SK-N-SH treated with all-trans-retinoic acid at 6 μM for 48 hours (cell line): ENCODE measurements at regions not wholly inside any gene's neighbourhood (a gene's known extent, or its start where the extent isn't known, plus 50 kb on each side); places are given as distances from the start of the nearest gene placed in this dataset.

Experiments
- ATAC-seq: fragments of 200-7000 bp; cut with Tn5 transposase; 3 replicates; pipeline ENCODE4 v1.9.1; 2020; ENCODE audit warnings: mild to moderate bottlenecking, moderate library complexity
- ARNTL ChIP-seq: fragments of 450-650 bp; formaldehyde crosslinking; IDR thresholded peaks from 2 replicates; pipeline ENCODE4 v1.5.0; 2020; ENCODE audit warnings: low read depth, mild to moderate bottlenecking, moderate library complexity, borderline replicate concordance
- BACH2 ChIP-seq: fragments of 250-450 bp; sonication (Bioruptor Pico); IDR thresholded peaks from 2 replicates; pipeline ENCODE4 v1.9.0; 2021; ENCODE audit warnings: mild to moderate bottlenecking, borderline replicate concordance
- CSDC2 ChIP-seq: fragments of 250-450 bp; sonication (Bioruptor Pico); IDR thresholded peaks from 2 replicates; pipeline ENCODE4 v1.5.0; 2020; ENCODE audit warnings: mild to moderate bottlenecking, moderate library complexity
- GLIS3 ChIP-seq: fragments of 250-450 bp; sonication (Bioruptor Pico); IDR thresholded peaks from 2 replicates; pipeline ENCODE4 v1.5.0; 2020; ENCODE audit warnings: mild to moderate bottlenecking, moderate library complexity
- ISL1 ChIP-seq: fragments of 250-450 bp; sonication (Bioruptor Pico); IDR thresholded peaks from 2 replicates; pipeline ENCODE4 v2.1.2; 2022; ENCODE audit warnings: mild to moderate bottlenecking, moderate library complexity
- PATZ1 ChIP-seq: fragments of 250-450 bp; sonication (Bioruptor Pico); IDR thresholded peaks from 2 replicates; pipeline ENCODE4 v1.8.0; 2020; ENCODE audit warnings: mild to moderate bottlenecking, moderate library complexity, borderline replicate concordance
- PPARA ChIP-seq: fragments of 250-450 bp; sonication (Bioruptor Pico); IDR thresholded peaks from 2 replicates; pipeline ENCODE4 v1.5.0; 2020; ENCODE audit warnings: mild to moderate bottlenecking, borderline replicate concordance
- RARB ChIP-seq: fragments of 250-450 bp; sonication (Bioruptor Pico); IDR thresholded peaks from 2 replicates; pipeline ENCODE4 v1.8.0; 2021; ENCODE audit warnings: mild to moderate bottlenecking, moderate library complexity
- SNAI2 ChIP-seq: fragments of 250-450 bp; sonication (Bioruptor Pico); IDR thresholded peaks from 2 replicates; pipeline ENCODE4 v1.5.0; 2020; ENCODE audit warnings: mild to moderate bottlenecking, moderate library complexity
- TCF4 ChIP-seq: fragments of 250-450 bp; sonication (Bioruptor Pico); IDR thresholded peaks from 2 replicates; pipeline ENCODE4 v1.8.0; 2021; ENCODE audit warnings: mild to moderate bottlenecking, moderate library complexity, borderline replicate concordance
- TOX ChIP-seq: fragments of 250-450 bp; sonication (Bioruptor Pico); IDR thresholded peaks from 2 replicates; pipeline ENCODE4 v1.8.0; 2021; ENCODE audit warnings: mild to moderate bottlenecking, moderate library complexity, borderline replicate concordance
- ZC3H10 ChIP-seq: fragments of 250-450 bp; sonication (Bioruptor Pico); IDR thresholded peaks from 2 replicates; pipeline ENCODE4 v1.5.1; 2021; ENCODE audit warnings: mild to moderate bottlenecking, moderate library complexity
- ZFP3 ChIP-seq: fragments of 250-450 bp; sonication (Bioruptor Pico); IDR thresholded peaks from 2 replicates; pipeline ENCODE4 v1.5.0; 2020; ENCODE audit warnings: mild to moderate bottlenecking, moderate library complexity
- ZFP30 ChIP-seq: fragments of 450-650 bp; formaldehyde crosslinking; IDR thresholded peaks from 2 replicates; pipeline ENCODE4 v1.5.0; 2022; ENCODE audit warnings: mild to moderate bottlenecking, moderate library complexity
- ZNF565 ChIP-seq: fragments of 450-650 bp; formaldehyde crosslinking; conservative IDR thresholded peaks from 2 replicates; pipeline ENCODE4 v1.5.0; 2020; ENCODE audit warnings: low read depth, mild to moderate bottlenecking, moderate library complexity
- ZNF70 ChIP-seq: fragments of 450-650 bp; formaldehyde crosslinking; IDR thresholded peaks from 2 replicates; pipeline ENCODE4 v1.5.0; 2020; ENCODE audit warnings: mild to moderate bottlenecking, moderate library complexity
- ZNF8 ChIP-seq: fragments of 450-650 bp; formaldehyde crosslinking; IDR thresholded peaks from 2 replicates; pipeline ENCODE4 v1.5.0; 2020; ENCODE audit warnings: mild to moderate bottlenecking, moderate library complexity
- TF ChIP-seq, protein P1 (sequence below): fragments of 250-450 bp; sonication (Bioruptor Pico); IDR thresholded peaks from 2 replicates; pipeline ENCODE4 v1.5.1; 2020; ENCODE audit warnings: low read depth, mild to moderate bottlenecking, moderate library complexity
- TF ChIP-seq, protein P2 (sequence below): fragments of 250-450 bp; sonication (Bioruptor Pico); IDR thresholded peaks from 2 replicates; pipeline ENCODE4 v1.5.0; 2020; ENCODE audit warnings: mild to moderate bottlenecking, moderate library complexity
- TF ChIP-seq, protein P3 (sequence below): fragments of 250-450 bp; sonication (Bioruptor Pico); IDR thresholded peaks from 2 replicates; pipeline ENCODE4 v1.8.0; 2021; ENCODE audit warnings: low read depth, mild to moderate bottlenecking, moderate library complexity, borderline replicate concordance

GRCh38 chr16:87086575-87086974, 230.6 kb downstream of the C16orf95 start:
- no peak for ATAC-seq
- TF ChIP-seq, protein P1, sequence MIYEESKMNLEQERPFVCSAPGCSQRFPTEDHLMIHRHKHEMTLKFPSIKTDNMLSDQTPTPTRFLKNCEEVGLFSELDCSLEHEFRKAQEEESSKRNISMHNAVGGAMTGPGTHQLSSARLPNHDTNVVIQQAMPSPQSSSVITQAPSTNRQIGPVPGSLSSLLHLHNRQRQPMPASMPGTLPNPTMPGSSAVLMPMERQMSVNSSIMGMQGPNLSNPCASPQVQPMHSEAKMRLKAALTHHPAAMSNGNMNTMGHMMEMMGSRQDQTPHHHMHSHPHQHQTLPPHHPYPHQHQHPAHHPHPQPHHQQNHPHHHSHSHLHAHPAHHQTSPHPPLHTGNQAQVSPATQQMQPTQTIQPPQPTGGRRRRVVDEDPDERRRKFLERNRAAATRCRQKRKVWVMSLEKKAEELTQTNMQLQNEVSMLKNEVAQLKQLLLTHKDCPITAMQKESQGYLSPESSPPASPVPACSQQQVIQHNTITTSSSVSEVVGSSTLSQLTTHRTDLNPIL (CRISPR knock-in tag), result no peak
- no peak for TF ChIP-seq ZNF565
- TF ChIP-seq TCF4 (CRISPR knock-in tag), result no peak
- TF ChIP-seq ZFP30 (CRISPR knock-in tag), result no peak

GRCh38 chr16:87092958-87093357, 224.2 kb downstream of the C16orf95 start:
- TF ChIP-seq, protein P2, sequence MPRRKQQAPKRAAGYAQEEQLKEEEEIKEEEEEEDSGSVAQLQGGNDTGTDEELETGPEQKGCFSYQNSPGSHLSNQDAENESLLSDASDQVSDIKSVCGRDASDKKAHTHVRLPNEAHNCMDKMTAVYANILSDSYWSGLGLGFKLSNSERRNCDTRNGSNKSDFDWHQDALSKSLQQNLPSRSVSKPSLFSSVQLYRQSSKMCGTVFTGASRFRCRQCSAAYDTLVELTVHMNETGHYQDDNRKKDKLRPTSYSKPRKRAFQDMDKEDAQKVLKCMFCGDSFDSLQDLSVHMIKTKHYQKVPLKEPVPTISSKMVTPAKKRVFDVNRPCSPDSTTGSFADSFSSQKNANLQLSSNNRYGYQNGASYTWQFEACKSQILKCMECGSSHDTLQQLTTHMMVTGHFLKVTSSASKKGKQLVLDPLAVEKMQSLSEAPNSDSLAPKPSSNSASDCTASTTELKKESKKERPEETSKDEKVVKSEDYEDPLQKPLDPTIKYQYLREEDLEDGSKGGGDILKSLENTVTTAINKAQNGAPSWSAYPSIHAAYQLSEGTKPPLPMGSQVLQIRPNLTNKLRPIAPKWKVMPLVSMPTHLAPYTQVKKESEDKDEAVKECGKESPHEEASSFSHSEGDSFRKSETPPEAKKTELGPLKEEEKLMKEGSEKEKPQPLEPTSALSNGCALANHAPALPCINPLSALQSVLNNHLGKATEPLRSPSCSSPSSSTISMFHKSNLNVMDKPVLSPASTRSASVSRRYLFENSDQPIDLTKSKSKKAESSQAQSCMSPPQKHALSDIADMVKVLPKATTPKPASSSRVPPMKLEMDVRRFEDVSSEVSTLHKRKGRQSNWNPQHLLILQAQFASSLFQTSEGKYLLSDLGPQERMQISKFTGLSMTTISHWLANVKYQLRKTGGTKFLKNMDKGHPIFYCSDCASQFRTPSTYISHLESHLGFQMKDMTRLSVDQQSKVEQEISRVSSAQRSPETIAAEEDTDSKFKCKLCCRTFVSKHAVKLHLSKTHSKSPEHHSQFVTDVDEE (CRISPR knock-in tag), result no peak
- TF ChIP-seq PPARA (CRISPR knock-in tag) (no peak), TCF4 (CRISPR knock-in tag) (no peak), PATZ1 (no peak), TOX (CRISPR knock-in tag) (no peak), ZNF70 (CRISPR knock-in tag) (no peak), ISL1 (CRISPR knock-in tag) (no peak), ZC3H10 (CRISPR knock-in tag) (no peak), BACH2 (CRISPR knock-in tag) (no peak), ZFP30 (CRISPR knock-in tag) (no peak), GLIS3 (CRISPR knock-in tag) (no peak), CSDC2 (no peak), SNAI2 (CRISPR knock-in tag) (no peak), ZNF8 (CRISPR knock-in tag) (no peak)
- no peak for ATAC-seq

DNA sequence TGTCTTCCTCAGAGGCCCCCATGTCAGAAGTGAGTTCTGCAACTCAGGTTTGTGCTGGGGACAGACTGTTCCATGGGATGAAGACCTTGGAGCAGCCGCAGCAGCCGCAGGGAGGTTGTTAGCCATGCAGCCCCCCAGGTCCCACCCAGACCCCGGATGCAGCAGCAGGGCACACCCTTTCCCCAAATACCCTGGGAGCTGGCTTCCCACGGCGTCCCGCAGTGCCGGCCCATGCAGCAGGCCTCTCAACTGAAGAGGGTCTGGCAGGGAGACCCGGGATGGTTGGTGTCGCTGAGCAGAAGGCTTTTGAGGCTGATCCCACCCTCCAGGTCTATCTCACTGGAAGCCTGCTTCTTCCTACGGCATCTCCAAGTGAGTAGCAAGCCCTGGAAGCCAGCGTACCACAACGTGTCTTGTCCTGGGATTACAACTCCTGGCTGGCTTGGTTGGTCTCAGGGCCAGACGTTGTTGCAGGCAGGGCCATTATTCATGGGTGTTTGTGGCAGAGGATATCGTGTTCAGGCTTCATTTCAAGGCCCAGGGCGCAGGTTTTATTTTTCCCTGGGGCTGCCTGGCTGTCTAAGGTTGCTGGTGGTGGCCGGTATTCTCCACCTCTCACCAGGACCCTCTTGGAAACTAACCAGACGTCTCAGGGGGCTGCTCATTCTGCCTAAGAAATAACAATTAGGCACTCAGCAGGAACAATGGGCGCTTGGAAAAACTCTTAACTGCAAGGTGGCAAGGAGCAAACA, 223.2 kb downstream of the C16orf95 start:
- TF ChIP-seq TCF4 (CRISPR knock-in tag) (no peak), ZFP3 (CRISPR knock-in tag) (no peak), ARNTL (CRISPR knock-in tag) (no peak), RARB (CRISPR knock-in tag) (no peak), ISL1 (CRISPR knock-in tag) (no peak), PPARA (CRISPR knock-in tag) (no peak), ZNF8 (CRISPR knock-in tag) (no peak), SNAI2 (CRISPR knock-in tag) (no peak)
- TF ChIP-seq, protein P1 (CRISPR knock-in tag), result no peak
- TF ChIP-seq, protein P3, sequence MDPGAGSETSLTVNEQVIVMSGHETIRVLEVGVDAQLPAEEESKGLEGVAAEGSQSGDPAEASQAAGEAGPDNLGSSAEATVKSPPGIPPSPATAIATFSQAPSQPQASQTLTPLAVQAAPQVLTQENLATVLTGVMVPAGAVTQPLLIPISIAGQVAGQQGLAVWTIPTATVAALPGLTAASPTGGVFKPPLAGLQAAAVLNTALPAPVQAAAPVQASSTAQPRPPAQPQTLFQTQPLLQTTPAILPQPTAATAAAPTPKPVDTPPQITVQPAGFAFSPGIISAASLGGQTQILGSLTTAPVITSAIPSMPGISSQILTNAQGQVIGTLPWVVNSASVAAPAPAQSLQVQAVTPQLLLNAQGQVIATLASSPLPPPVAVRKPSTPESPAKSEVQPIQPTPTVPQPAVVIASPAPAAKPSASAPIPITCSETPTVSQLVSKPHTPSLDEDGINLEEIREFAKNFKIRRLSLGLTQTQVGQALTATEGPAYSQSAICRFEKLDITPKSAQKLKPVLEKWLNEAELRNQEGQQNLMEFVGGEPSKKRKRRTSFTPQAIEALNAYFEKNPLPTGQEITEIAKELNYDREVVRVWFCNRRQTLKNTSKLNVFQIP (CRISPR knock-in tag), result no peak
- TF ChIP-seq, all 23 proteins: peak for 0
- ATAC-seq, result no peak
